SK-N-MC (cell line): ENCODE measurements at regions not wholly inside any gene's neighbourhood (a gene's known extent, or its start where the extent isn't known, plus 50 kb on each side); places are given as distances from the start of the nearest gene placed in this dataset.

ENCODE experiments used
- EZH2 ChIP-seq: fragments of 200-600 bp; sonication (generic); IDR thresholded peaks from one replicate; pipeline ENCODE4 v1.6.1; 2017; ENCODE audit warnings: antibody characterized with exemption
- FOXP2 ChIP-seq: optimal IDR thresholded peaks from 2 replicates; pipeline ENCODE3; 2011; ENCODE audit warnings: mild to moderate bottlenecking, moderate library complexity; ENCODE audit not compliant: insufficient read depth; ENCODE audit errors: extremely low read length, control extremely low read depth
- POLR2AphosphoS5 ChIP-seq: IDR thresholded peaks from 2 replicates; pipeline ENCODE4 v1.6.1; 2012; ENCODE audit warnings: mild to moderate bottlenecking, low read depth, low read length, borderline replicate concordance

- TF ChIP-seq EZH2: no peak
- TF ChIP-seq POLR2AphosphoS5: no peak
- TF ChIP-seq FOXP2: no peak
These were observed 189.7 kb downstream of the PAX3 start for GRCh38 chr2:222108957-222109585.
